ENCODE measurements at regions not wholly inside any gene's neighbourhood (a gene's known extent, or its start where the extent isn't known, plus 50 kb on each side); places are given as distances from the start of the nearest gene placed in this dataset.
"Not testable (repeated sequence)": the region's sequence is repeated elsewhere in the genome, so short reads cannot be mapped to it uniquely, and the experiment has no call there.

GRCh38 chr17:54191261-54191660 lies 368.5 kb downstream of the KIF2B start:
- no peak for DNase-seq (ENCODE audit: low spot score)

GRCh38 chr17:54194268-54194667 lies 371.5 kb downstream of the KIF2B start:
- no peak for DNase-seq (ENCODE audit: low spot score)

DNA sequence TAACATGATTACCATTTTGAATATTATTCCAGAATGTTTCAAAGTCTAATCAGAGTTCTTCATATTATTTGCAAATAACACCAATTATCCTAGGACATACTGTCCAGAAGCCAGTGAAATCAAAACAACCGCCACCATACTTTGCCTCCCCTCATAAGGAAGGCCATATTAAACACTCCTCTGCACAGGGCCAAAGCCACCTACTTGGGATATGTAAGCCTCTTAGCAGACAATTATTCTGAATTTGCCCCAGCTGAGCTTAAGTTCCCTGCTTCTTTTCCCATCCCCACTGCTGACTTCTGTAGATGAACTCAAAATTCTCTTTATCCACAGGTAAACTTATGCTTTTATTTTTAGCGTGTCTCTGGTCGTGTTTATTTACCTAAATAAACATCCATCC lies 374.0 kb downstream of the KIF2B start:
- no peak for DNase-seq (ENCODE audit: low spot score)

DNA sequence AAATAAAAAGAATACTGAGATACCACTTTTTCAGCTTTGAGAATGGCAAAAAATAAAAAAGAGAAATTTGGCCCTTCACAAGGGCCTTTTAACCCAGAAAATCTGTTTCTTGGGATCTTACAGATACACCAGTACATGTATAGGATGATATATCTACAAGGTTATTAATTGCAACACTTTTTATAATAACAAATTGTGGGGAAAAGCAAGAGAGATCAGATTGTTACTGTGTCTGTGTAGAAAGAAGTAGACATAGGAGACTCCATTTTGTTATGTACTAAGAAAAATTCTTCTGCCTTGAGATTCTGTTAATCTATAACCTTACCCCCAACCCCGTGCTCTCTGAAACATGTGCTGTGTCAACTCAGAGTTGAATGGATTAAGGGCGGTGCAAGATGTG lies 378.7 kb downstream of the KIF2B start:
- DNase-seq (ENCODE audit: low spot score), result not testable (repeated sequence)

DNA sequence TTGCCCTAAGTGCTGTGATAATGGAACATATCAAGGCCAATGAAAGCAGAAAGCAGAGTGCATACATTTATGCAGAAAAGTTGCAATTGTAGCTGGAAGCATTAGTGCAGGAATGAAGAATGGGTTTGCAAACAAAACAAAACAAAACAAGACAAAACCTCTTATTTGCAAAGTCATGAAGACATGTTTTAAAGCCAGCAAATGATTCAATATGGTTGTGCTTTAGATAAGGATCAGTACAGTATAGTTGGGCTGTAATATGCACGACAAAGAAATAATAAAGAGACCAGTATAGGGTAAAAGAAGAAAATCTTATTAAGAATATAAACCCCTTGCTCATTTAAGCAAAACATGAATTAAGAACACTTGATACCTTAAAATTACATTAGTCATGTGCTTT lies 398.1 kb downstream of the KIF2B start:
- no peak for DNase-seq (ENCODE audit: low spot score)

- no peak for DNase-seq (ENCODE audit: low spot score)
Observed at GRCh38 chr17:54221499-54221898, 398.8 kb downstream of the KIF2B start.

DNA sequence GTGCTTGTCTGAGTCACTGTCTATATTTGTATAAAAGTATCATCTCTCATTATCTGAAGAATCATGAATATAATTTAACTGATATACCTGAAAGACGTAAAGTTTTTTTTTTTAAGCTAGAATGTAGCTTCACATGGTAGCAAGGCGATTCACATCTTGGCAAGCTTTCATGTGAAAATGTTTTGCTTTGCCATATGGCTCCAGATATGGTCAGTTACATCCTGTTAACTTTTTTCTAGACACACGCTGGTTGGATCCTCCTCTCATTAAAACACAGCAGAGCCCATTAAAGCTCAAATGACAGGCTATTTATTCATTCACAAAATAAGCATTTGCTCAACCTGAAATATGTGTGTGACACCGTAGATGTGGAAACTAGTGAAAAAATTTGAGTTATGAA lies 412.8 kb downstream of the KIF2B start:
- DNase-seq (ENCODE audit: low spot score), result no peak

DNA sequence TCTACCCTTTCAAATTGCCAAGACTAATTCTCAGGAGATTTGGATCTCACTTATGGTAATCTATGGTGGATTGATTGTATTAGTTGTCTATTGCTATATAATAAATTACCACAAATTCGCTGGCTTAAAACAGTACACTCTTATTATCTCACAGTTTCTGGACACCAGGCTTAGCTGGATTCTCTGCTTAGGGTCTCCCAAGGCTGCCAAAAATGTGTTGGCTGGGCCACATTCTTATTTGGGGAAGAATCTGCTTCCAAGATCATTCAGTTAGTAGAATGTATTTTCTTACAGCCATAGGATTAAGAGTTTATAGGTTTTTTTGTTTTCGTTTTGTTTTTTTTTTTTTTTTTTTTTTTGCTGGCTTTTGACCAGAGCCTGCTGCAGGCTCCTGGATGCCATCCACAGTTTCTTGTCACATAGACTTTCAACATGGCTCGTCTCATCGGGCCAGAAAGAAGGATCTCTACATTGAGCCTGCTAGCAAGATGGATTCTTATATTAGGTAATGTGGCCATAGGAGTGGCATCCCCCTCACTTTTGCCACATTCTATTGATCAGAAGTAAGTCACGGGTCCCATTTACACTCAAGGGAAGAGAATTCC lies 415.3 kb downstream of the KIF2B start:
- DNase-seq (ENCODE audit: low spot score), result no peak

GRCh38 chr17:54239291-54239690 lies 416.6 kb downstream of the KIF2B start:
- DNase-seq (ENCODE audit: low spot score), result no peak

- DNase-seq (ENCODE audit: low spot score), result no peak
Observed at GRCh38 chr17:54255696-54256095, 433.0 kb downstream of the KIF2B start.

DNA sequence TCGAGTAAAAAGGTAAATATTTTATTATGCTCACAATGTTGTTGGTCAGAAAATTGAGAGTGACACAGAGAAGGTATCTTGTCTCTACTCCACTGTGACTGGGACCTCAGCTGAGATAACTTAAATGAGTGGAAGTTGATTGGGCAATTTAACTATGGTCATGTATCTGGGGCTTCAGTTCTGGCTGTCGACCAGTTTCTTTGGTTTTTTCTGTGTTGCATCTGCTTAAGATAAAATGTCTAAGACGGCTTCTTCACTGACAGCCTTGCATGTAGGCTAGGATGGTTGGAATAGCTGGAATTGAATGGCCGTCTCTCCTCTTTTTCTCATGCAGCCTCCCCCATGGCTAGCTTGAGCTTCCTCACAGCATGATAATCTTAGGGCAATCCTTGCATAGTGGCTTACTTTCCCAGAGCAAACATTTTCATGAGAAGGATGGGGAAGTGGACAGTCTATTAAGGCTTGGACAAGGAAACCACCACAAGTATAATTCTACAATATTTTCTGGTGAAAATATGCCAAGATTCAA lies 433.7 kb downstream of the KIF2B start:
- DNase-seq (ENCODE audit: low spot score), result no peak

GRCh38 chr17:54257440-54257839 lies 434.7 kb downstream of the KIF2B start:
- no peak for DNase-seq (ENCODE audit: low spot score)

DNA sequence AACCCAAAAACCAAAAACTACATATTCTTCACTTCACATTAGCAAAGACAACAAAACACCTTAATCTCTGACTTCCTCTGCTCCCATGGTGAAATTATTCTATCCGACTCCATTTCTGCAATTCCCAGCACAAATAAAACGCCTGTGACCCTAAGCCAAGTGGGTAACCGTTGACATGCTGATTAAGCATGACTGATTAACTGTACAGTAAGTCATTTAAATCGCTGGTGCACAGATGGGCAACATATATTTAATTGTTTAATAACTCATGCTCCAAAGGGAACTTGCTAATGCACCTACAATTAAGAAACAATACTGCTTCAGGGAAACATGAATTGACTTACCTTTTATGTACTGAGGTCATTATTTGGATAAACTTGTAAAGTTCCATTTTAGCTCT lies 436.7 kb downstream of the KIF2B start:
- DNase-seq (ENCODE audit: low spot score), result no peak

- DNase-seq (ENCODE audit: low spot score), result no peak
Observed at GRCh38 chr17:54261465-54261864, 438.7 kb downstream of the KIF2B start.

GRCh38 chr17:54269881-54270280 lies 447.2 kb downstream of the KIF2B start:
- DNase-seq (ENCODE audit: low spot score), result no peak

DNA sequence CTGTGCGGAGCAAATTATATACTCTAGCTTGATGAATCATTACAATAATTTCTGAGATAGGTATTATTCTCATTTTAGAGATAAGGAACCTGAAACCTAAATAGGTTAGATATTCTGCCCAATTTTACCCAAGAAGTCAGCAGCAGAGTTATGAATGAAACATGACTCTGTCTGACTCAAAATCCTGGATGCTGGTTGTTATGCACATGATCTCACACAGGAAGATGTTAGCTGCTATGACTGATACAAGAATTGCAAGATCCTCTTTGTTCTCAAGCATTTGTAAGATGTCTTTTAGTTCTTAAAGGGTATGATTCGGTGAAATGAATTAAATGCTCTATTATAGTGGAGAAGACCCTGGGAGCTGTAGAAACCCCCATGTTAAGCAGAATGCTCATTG lies 447.8 kb downstream of the KIF2B start:
- no peak for DNase-seq (ENCODE audit: low spot score)

DNA sequence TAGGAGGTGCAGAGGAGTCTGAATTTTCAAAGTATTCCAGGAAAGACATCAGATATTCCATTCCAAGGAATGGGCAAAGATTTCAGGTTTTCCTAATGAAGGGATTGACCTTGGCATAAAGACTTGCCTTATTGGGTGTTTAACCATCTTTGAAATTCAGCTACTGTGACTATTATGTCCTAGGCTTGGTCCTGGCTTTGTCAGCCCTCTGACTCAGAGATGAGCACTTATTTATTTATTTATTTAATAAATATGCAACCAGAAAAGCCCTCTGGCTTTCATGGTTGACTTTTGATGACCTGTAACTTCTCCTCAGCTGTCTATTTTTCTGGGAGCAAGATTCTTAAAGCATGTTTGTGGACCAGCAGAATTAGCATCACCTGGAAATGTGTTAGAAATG lies 455.1 kb downstream of the KIF2B start:
- DNase-seq (ENCODE audit: low spot score), result no peak

GRCh38 chr17:54280741-54281140 lies 458.0 kb downstream of the KIF2B start:
- no peak for DNase-seq (ENCODE audit: low spot score)

DNA sequence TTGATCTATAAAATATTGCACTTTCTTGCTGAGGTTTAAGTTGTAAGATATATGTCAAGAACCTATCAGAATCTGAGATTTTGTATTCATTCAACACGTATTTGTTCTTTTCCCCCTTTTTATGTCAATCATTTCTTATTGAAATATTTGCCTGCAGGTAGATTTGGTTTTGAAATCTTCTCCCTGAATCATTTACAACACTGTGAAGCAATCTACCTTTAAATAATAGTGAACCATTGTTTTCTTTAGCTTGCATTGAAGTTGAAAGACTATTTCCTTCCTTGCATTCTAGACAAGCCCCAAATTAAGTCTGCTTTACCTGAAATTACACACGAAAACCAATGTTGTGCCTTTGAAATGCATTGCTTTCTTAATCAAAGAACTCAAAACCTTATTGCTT lies 460.2 kb downstream of the KIF2B start:
- DNase-seq (ENCODE audit: low spot score), result no peak

- DNase-seq (ENCODE audit: low spot score), result no peak
Observed at GRCh38 chr17:54307351-54307750, 484.6 kb downstream of the KIF2B start.

GRCh38 chr17:54324813-54325212 lies 502.1 kb downstream of the KIF2B start:
- no peak for DNase-seq (ENCODE audit: low spot score)

- DNase-seq (ENCODE audit: low spot score), result no peak
Observed at GRCh38 chr17:54339731-54340130, 517.0 kb downstream of the KIF2B start.

- no peak for DNase-seq (ENCODE audit: low spot score)
Observed at GRCh38 chr17:54347495-54347894, 524.8 kb downstream of the KIF2B start.

DNA sequence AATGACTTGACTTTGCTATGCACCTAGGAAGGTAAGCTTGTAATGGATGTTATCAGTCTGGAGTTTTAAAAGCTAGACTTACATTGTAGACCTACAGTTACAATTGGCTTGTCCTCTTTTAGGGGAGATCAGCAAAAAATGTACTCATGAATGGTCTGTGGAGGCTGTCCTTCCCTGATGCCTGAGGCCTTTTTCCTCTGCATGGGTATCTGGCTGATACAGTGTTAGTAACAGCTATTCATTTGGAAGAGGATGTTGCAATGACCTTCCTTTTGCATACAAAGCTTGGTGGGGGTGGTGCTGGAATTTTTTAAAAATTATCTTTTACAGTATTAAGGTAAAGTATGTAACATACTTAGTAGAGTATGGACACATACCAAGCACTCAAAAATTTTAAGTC lies 525.5 kb downstream of the KIF2B start:
- no peak for DNase-seq (ENCODE audit: low spot score)
